ENCODE measurements at regions not wholly inside any gene's neighbourhood (a gene's known extent, or its start where the extent isn't known, plus 50 kb on each side); places are given as distances from the start of the nearest gene placed in this dataset.
"Not testable (repeated sequence)": the region's sequence is repeated elsewhere in the genome, so short reads cannot be mapped to it uniquely, and the experiment has no call there.

DNA sequence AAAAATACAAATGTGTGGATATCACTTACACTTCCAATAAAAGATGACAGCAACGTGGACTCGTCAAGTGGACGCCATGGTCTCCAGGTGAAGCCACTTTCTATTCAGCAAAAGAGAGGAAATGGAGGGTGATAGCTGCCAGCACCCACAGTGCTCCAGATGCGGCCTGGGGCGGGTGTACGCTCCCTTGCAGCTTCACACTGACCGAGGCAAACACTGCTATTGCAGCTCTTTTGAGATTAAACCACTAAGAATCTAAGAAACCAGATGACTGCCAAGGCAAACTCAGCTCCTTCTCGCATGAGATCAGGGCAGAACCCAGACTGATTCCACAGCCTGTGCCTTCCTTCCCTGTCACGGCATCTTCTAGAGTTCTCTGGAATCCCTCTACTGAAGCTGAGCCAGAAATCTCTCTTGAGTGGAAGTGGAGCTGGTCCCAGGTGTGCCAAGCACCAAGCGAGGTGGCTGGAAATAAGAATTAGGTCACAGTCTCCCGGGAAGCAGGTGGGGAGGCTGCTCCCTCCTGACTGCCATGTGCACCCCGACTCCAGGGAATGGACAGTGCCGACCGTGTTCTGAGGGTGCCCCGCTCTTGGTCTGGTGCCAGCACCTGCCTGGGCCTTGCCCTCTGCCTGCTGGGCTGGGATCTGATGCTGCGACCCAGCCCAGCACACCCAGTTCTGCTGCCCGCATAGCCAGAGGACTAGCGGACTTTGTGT, 90.1 kb upstream of the AFDN start:
- DNase-seq, result no peak

DNA sequence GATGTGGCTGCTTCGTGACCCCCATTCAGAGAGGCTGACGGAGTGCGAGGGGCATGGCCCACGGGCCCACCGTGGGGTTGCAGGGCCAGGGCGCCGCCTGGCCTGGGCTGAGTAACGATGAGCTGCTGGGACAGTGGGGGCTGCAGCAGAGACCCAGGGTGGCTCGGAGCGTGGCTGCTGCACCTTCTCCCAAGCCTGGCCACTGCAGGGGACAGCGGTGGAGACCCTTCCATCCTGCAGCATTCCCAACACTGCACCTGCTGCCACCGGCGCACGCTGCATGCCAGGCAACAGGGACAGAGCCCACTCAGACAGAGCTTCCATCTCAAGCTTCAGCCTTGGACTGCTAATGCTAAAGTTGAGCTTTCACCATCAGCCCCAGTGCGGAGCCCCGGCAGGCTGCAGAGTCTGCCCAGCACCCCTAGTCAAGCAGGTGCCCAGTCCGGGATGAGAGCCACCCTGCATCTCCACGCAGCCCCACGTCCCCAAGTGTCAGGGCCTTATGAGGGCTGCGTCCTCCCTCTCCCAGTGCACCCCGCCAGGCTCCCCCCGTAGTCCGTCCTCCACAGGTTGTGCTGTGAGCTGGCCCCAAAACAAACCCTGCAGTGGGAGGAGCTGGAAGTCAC, 89.4 kb upstream of the AFDN start:
- DNase-seq, result no peak

DNA sequence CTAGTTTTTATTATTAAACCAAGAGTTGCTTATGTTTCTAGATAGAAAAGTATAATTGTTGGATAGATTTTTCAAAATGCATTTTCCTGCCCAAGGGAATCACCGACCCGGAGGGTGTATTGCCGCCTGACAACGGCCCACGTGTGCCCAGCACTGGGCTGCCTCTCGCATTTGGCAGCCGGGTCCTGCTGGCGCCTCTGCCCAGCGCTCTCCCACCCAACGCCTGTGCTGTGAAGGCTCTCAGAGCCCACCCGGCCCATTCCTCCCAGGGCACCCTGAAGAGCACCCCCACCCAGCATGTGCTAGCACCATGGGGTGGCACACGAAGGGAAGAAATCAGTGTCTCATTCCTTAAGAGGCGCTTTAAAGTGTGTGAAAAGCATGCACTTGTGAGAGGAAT, 88.3 kb upstream of the AFDN start:
- DNase-seq, result no peak

DNA sequence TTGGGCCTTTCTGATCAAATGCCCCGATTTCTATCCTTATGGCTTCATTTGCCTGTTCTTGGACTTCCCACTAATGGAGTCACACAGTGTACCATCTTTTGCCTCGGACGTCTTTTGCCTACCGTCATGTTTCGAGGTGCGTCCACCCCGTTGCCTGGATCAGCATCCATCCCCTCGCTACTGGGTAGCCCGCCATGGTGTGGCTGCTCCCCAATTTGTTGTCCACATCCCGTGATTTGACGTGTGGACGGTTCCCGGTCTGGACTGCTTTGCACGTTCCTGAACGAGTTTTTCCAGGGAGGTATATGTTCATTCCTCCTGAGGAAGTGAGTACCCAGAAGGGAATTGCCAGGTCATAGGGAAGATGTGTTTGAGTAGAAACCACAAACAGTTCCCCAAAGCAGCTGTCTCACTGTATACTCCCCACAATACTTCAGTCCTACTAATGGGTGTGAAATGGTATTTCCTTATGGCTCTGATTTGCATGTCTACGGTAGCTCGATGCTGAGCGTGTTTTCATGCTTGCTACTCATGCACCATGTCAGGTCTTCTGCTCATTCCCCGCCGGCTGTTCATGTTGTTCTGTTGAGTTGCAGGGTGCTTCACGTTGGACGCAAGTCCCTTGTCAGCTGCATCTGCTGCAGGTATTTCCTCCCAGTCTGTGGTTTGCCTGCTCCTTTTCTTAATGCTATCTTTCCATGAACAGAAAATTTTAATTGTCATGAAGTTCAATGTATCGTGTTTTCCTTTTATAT, 86.8 kb upstream of the AFDN start:
- DNase-seq, result no peak

DNA sequence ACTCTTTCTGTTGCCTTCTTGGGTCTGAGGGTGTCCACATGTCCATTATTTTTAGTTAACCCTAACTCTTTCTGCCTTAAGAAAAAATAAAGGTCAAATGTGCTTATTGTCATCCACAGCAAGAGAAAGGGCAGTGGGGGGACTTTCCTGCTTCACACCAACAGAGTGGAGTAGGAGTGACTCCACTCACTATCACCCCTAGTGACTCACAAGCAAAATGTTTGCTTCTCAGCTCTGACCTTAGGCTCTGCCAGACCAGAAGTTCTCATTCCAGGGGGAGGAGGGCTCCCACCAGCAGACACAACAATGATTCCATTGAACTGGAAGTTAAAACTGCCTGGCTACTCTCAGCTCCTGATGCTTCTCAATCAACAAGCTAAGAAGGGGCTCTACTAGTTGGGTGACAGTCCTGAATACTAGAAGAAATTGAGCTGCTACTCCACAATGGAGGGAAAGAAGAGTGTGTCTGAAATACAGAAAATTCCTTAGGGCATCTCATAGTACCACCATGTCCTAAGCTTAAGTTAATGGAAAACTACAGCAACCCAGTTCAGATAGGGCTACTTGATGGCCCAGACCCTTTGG, 83.9 kb upstream of the AFDN start:
- DNase-seq, result no peak

DNA sequence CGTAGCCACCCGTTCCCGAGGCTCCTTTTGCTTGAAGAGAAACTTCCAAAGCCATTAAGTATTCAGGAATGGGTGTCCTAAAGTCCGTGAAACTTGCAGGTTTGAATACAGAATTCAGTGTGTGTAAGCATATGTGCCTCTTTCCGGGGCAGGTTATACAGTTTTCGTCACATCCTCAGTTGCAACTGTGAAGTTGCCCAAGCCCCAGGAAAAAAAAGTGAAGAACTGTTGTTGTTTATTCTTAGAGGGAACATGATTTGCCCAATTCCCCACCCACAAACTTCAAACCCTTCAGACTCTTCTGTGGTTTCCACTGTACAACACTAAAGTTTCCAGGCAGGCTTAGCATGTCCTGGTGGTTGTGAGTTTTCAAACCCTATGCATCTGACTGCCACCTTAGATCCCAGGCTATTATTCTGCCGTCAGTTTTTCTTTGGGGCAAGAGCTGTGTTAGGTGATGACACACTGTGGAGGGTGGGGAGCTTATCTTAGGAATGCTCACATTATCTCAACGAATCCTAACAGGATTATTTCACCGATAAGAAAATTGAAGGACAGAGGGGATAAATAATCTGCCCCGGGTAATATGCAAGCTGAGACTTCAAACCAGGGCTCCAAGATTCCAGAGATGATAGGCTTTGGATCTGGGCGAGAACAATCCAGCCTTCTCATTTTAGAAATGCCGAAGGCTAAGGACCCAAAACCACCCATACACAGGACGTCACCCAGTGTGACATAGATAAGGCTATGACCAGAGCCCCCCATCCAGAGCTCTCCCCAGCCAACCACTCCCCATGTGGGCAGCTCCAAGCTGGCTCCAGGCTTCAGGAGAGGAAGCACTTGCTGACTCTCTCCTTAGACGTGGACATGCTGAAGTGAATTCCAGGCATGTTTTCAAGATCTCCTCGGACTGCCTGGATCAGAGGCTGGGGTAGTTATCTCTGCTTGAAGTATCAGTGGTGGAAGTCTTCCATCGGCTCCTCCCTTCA, 81.7 kb upstream of the AFDN start:
- DNase-seq, result no peak

DNA sequence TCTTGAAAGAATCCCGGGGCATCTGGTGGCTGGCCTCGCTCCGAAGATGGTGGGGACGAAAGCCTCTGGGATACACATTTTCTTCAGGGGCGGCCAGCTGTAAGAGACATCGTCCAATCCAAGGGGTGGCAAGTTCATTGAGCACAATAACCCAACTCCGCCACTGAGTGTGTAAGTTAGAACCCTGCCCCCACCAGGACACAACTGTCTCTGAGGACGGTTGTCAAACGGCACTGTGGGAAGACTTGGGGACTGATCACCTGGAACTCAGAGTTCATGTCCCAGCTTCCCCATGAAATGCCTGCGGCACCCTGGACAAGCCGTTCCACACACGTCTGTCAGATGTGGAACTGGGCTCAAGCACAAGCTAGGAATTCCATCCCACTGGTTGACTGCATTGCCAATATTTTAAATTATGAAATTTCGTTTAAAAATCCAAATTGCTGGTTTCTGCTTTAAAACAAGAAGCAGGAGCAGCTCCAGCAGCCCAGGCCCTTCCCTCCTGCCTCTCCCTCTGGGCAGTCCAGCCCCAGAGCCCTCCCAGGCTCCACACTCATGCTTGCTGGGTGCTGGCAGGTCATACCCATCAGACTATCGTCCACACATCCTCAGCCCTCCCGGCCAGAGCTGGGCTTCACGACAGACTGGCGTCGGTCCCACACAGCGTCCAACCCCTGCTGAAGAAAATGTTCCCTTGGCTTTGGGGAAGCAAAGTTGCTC, 80.9 kb upstream of the AFDN start:
- no peak for DNase-seq

DNA sequence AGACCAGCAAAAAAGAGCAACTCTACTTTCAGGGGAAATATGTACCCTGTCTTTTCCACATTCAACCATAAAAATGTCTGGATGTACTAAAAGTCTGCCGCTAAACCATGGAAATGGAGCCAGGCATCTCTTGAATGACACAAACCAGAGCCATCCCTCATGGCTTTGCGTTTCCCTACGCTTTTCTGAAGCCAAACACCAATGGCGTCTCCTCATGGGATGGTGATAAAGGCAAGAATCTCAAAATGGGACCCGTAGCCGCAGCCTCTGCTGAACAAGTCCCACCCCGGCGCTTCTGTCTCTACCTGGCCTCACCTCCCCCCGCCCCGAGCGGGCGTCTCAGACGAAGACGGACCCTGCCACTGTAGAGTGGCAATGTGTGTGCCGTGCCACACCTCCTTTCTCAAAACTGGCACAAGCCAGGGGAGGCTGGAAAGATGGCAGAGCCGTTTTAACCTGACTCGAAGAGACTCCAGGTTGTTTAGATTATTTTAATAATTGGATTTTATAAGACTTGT, 80.3 kb upstream of the AFDN start:
- no peak for DNase-seq

DNA sequence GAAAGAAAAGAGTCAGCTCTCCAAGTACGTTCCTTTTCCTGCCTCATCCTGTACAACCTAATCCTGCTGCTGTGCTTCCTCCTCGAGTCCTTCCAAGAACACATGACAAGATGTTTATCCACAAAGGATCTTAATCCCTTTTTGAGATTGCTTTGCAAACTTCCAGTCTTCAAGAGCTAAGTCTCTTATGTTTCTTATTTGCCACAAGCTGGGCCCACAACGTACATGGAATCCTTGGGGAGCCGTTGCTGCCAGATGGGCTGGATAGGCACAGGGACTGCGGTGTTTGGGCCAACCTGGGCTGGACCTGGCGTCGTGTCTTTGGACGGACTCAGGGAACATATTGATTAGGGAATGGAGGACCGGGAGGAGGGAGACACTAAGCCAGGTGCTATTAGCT, 79.7 kb upstream of the AFDN start:
- DNase-seq, result no peak

DNA sequence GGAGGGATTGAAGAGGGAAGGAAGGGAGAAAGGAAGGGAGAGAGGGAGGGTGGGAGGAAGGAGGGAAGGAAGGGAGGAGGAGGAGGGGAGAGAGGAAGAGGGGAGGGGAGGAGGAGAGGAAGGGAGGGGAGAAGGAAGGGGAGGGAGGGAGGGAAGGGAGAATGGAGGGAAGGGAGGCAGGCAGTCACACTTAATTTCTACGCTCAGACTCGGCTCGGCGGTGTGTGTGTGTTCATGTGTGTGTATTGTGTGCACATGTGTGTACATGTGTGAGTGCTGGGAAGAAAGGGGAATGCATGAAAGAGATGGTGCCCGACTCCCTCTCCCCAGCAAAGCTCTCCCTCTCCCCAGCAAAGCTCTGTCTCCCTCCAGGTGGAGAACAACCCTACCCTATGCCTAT, 79.1 kb upstream of the AFDN start:
- DNase-seq, result no peak

DNA sequence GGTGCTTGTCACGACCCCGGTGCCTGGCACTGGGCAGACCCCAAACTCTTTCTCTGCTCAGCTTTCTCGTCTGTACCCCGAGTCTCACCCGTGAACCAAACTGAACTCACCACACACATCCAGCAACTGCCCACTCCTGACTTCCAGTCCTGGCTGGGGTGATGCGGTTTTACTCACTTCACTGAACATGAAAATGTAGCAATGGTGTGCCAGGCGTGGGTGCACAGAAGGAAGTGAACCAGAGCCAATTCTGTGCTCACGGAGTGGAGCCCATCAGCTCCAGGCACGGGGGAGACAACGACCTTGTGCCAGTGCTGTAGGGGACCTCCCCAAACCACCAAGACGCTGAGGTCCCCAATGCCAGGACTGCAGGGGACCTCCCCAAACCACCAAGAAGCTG, 78.7 kb upstream of the AFDN start:
- no peak for DNase-seq

DNA sequence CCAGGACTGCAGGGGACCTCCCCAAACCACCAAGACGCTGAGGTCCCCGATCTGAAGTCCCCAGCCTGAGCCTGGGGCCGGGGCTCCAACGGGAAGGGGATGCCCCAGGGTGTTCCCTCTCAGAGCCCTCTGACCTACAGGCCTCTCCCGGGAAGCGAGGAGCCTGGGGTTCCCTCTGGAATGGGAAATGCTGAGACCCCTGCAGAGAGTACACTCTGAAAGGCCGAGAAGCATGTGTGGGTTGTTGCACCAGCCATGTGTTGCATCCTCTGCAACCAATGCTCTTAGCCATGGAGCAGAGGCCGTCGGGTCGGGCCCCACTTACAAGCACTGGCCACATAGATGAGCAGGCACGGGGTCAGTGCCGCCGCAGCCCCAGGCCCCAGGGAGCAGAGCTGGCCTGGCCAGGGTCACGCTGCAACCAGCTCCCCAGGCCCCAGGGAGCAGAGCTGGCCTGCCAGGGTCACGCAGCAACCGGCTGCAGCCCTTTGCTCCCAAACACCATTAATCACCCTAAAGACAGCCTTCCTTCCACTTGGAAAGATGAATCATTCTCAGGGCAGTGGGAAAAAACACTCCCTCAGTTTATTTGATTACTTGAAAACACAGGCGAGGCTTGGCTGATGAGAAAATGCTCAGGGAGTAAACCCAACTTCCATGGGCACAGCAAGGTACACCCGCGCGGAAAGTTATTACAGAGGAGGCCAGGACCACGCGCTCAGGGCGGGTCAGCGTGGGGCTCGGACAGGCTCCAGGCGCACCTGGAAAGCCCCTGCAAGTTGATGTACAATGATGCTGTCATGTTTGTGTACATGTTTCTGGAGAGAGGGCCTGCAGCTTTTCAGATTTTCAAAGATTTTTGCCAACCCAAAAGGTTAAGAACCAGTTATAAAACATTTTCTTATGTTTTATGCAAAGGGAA, 78.0 kb upstream of the AFDN start:
- no peak for DNase-seq

DNA sequence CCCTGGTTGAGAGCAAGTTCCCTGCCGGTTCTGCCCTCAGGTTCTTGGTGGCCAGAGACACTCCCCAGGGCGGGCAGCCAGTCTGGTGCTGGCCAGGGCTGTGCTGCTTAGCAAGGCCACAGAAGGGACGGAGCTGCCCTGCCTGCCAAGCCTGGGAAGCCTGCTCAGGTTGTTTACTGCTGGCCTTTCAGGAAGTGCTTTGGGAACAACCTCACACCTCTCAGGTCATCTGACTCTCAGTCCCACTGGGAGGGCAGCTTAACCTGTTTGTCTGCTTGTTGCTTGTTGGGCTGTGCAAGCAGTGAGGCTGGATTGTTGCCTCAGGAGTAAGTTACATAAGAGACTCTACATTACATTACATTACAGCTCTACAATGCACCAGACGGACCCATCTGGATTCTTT, 75.8 kb upstream of the AFDN start:
- no peak for DNase-seq

DNA sequence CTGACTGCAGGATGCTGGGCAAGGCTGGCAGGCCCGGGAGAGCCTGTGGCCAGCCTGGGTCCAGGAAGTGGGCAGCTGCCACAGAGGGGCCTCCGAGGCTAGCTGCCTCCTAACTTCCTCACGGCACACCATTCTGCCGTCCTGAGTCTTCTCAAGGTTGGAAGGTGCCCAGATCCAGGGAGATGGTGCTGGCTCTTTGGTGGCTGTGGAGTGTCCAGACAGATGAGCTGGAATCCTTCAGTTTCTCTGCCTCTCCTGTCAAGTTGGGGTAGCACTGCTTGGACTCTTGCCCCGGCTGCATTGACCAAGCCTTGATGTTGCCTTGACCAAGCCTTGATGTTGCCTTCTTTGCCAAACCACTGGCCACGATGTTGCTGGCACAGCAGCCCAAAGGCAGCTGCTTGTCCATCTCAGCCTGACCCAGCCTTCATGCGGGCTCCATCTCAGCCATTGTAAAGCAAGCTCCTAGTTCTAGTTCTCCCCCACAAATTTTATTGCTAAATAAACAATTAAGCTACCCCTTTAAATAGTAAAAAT, 75.1 kb upstream of the AFDN start:
- no peak for DNase-seq

DNA sequence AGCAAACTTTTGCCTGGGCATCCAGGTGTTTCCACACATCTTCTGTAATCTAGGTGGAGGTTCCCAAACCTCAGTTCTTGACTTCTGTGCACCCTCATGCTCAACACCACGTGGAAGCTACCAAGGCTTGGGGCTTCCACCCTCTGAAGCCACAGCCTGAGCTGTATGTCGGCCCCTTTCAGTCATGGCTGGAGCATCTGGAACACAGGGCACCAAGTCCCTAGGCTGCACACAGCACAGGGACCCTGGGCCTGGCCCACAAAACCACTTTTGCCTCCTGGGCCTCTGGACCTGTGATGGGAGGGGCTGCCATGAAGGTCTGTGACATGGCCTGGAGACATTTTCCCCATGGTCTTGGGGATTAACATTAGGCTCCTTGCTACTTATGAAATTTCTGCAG, 73.4 kb upstream of the AFDN start:
- not testable (repeated sequence) for DNase-seq

DNA sequence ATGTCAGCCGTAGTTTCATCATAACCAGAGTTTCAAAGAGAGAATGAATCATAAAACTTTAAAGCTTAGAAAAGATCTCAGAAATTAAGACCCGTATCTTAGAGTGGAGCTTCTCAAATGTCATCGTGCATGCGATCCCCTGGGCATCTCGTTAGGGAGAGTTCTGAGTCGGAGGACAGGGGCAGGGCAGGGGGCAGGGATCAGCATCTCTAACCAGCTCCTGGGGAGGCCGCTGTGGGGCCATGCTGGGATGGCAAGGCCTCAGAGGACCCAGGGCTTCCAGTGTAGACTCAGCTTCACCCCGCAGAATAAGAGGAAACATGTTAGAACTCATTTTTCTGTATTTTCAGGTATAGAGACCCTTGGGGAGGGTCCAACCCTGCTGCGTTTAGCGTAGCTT, 72.0 kb upstream of the AFDN start:
- DNase-seq, result no peak

DNA sequence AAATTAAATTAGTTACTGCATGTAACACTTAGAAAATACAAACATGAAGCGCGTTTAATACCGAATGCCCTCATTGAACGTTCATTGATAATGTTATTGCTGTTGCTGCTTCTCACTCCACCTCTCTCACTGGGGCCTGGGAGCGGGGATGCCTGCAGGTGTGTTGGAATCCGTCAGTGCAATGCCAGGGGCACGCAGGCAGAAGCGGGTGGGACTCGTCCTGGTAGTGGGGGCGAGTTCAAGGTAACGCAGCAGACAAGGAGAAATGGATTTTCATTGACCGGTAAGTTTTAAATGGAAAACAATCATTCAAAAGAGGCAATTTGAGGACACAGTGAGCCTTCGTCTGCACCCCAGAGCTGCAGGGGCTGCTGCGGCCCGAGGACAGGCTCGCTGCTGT, 71.2 kb upstream of the AFDN start:
- DNase-seq, result no peak

DNA sequence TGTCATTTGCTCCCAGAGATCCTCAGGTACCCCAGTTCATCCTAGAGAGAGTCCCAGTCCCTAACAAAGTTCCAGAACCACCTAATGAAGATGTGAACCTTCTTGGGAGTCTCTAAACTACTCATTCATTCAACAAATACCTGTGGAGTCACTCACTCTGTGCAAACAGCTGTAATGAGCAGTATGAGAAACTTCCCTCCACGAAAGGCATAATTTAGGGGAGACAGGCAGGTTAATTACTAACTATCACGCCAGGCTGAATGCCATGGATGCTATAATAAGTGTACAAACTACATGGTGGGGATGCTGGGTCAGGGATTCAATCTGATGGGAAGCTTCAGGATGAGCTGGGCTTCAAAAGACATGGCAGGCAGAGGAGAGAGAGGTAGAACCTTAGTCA, 70.1 kb upstream of the AFDN start:
- no peak for DNase-seq

DNA sequence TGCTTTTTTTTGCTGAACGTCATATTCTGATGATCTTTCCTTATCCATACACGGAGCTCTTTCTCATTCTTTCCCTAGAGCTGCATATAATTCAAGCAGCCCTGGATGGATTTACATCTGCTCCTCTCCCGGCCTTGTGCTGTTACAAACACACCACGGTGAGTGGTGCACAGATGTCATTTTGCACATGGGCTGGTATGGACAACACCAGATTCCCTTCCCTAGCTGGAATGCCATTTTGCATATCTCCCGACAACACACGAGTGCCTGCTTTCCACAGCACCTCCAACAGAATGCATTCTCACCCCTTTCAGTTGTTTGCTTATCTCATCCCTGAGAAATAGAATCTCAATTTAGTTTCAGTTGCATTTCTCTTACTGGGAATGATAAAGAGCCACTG, 69.5 kb upstream of the AFDN start:
- DNase-seq, result no peak

DNA sequence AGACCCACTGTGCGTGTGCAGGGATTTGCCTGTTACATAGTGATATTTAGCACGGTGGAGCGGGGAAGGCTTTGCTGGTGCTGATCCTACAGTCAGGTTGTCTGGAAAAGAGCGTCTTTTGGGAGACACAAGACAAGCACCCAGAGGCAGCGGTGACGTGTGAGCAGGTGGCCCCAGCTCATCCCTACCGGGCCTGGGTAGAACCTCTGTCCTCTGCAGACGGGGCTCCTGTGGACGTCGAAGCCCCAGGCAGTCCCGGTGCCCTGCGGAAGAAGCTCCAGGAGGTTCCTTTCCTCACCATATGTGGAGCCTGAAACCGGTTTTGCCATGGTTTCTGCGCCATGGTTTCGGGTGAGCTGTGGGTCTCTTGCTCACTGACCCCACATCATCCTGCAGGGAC, 68.9 kb upstream of the AFDN start:
- no peak for DNase-seq
